Left ventricle myocardium inferior (tissue), 1 donor: ENCODE measurements at regions not wholly inside any gene's neighbourhood (a gene's known extent, or its start where the extent isn't known, plus 50 kb on each side); places are given as distances from the start of the nearest gene placed in this dataset.

Experiments used
- DNase-seq: peaks from one replicate; pipeline ENCODE4 v3.0.0-alpha.2; 2020
- H3K27ac ChIP-seq: fragments of 200-600 bp; replicated peaks from 2 replicates; pipeline ENCODE4 v1.8.0; 2021
- H3K27me3 ChIP-seq: fragments of 200-600 bp; 2 replicates; pipeline ENCODE4 v1.8.0; 2021; ENCODE audit warnings: low read depth
- H3K36me3 ChIP-seq: fragments of 200-600 bp; 2 replicates; pipeline ENCODE4 v1.8.0; 2021
- H3K4me1 ChIP-seq: fragments of 200-600 bp; 2 replicates; pipeline ENCODE4 v1.8.0; 2021
- H3K4me3 ChIP-seq: fragments of 200-600 bp; 2 replicates; pipeline ENCODE4 v1.8.0; 2021; ENCODE audit warnings: mild to moderate bottlenecking, moderate library complexity
- H3K9me3 ChIP-seq: fragments of 200-600 bp; replicated peaks from 2 replicates; pipeline ENCODE4 v1.8.0; 2021
- intact Hi-C: fragments of 100-400 bp; cut with micrococcal nuclease; formaldehyde crosslinking; loops from one replicate; pipeline ENCODE4 v1.11.0; 2022
- TF ChIP-seq, protein P1 (sequence below): fragments of 200-600 bp; IDR thresholded peaks from 2 replicates; pipeline ENCODE4 v1.8.0; 2021; ENCODE audit warnings: antibody characterized with exemption, mild to moderate bottlenecking, borderline replicate concordance
- donor health status: DM: no; HTN: yes; CAD: no; lungs with severe emphysema.

DNA sequence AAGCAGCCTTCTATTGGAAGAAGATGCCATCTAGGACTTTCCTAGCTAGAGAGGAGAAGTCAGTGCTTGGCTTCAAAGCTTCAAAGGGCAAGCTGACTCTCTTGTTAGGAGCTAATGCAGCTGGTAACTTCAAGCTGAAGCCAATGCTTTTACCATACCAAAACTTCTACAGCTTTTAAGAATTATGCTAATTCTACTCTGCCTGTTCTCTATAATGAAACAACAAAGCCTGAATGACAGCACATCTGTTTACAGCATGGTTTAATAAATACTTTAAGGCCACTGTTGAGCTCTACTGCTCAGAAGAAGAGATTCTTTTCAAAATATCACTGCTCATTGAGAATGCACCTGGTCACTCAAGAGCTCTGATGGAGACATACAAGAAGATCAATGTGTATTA lies 951.9 kb upstream of the LRRN3 start:
- TF ChIP-seq, protein P1, sequence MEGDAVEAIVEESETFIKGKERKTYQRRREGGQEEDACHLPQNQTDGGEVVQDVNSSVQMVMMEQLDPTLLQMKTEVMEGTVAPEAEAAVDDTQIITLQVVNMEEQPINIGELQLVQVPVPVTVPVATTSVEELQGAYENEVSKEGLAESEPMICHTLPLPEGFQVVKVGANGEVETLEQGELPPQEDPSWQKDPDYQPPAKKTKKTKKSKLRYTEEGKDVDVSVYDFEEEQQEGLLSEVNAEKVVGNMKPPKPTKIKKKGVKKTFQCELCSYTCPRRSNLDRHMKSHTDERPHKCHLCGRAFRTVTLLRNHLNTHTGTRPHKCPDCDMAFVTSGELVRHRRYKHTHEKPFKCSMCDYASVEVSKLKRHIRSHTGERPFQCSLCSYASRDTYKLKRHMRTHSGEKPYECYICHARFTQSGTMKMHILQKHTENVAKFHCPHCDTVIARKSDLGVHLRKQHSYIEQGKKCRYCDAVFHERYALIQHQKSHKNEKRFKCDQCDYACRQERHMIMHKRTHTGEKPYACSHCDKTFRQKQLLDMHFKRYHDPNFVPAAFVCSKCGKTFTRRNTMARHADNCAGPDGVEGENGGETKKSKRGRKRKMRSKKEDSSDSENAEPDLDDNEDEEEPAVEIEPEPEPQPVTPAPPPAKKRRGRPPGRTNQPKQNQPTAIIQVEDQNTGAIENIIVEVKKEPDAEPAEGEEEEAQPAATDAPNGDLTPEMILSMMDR, result no peak
- DNase-seq, result no peak
- intact Hi-C loops, result no loop called here

DNA sequence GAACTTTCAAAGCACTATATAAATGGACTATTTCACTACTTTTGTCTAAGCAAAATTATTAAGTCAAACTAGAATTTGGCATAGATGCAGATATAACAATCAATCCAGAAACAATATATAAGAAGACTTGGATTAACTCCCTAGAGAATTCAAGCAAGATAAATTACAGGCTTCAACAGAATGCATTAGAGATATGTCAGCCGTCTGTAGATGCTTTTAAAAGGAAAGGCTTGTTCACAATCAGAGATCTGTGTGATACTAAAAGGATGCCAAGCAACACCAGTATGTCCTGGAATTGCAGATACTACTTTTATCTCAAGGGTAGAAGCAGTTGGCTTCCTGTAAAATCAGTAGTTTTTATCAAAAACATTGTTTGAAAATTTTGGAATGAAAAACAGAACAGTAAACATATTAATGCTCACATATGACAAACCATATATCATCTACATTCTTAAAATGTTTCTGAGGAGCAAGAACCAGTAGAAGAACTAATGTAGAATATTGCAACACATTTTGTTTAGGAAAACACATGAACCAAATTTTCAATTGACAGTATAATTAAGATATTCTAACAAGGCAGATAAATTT lies 947.9 kb upstream of the LRRN3 start:
- TF ChIP-seq, protein P1, result no peak
- Histone ChIP-seq H3K9me3 (peaks cover 19% of the 10 kb centered on the region), H3K27me3 (no peaks in the 10 kb centered on the region), H3K4me3 (no peak overlapping the region), H3K27ac (no peak overlapping the region), H3K4me1 (no peaks in the 10 kb centered on the region), H3K36me3 (no peaks in the 10 kb centered on the region)
- intact Hi-C loops, result no loop called here
- DNase-seq, result no peak

More for the DNA sequence above, 951.9 kb upstream of the LRRN3 start:
- Histone ChIP-seq H3K27ac (no peak overlapping the region), H3K36me3 (no peaks in the 10 kb centered on the region), H3K4me1 (no peaks in the 10 kb centered on the region), H3K27me3 (no peaks in the 10 kb centered on the region), H3K4me3 (no peak overlapping the region), H3K9me3 (peaks cover 2% of the 10 kb centered on the region)

DNA sequence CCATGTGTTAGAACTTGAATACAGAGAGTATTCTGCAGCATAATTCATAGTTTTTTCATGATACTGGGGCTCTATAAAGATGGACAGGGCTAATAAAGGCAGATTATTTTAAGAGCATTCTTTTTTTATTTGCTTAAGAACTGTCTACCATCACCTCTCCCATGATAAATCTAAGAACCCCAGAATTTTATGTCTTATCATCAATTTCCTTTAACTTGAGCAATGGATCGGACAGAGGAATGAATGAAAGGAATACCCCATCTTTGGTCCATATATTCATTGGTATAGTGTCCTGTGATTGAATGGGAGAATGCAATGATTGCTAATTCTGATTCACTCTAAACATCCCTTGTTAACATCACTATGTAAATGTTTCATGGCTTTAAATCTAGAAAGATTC lies 946.3 kb upstream of the LRRN3 start:
- Histone ChIP-seq H3K27me3 (no peaks in the 10 kb centered on the region), H3K36me3 (no peaks in the 10 kb centered on the region), H3K27ac (no peak overlapping the region), H3K4me3 (no peak overlapping the region), H3K4me1 (no peaks in the 10 kb centered on the region), H3K9me3 (peaks cover 27% of the 10 kb centered on the region)
- intact Hi-C loops, result no loop called here
- TF ChIP-seq, protein P1, result no peak
- DNase-seq, result no peak

DNA sequence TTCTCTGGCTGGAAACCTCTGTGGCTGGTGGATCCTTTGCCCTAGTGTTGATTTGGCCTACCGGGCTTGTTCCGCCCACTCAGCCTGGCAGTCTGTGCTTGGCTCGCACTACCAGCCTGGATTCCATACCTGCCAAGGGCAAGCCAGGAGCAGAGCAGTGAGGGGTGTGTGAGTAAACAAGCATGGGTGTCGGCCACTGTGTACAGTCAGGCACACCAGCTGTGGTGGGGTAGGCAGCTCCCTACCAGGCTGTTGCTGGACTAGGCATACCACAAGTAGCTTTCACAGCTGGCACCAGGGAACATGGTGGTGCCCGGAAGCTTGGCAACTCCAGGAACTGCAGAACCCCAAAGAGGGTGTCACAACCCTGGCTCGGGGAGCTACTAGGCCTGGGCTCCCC lies 942.9 kb upstream of the LRRN3 start:
- Histone ChIP-seq H3K4me3 (no peak overlapping the region), H3K9me3 (peaks cover 27% of the 10 kb centered on the region)
- intact Hi-C loops, result no loop called here

DNA sequence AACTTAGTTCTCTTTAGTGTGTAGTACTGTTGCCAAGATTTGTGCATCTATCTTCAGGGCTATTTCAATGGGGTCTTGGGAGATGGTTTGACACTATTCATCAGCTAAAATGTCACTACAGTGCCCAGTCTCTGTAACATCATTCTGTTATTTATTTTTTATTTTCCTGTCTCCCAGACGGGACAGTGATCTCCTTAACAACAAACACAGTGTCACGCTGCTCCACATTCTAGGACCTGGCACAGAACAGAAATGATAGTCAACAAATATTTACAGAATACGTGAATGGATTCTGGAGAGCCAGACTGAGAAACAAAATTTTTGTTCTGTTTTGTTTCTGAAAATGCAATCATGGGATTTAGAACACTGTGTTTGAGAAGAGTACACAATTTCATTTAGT lies 937.7 kb upstream of the LRRN3 start:
- no peak for DNase-seq
- intact Hi-C loops, result no loop called here
- no peak overlapping the region for H3K4me3 ChIP-seq
- no peaks in the 10 kb centered on the region for H3K4me1 ChIP-seq
- no peaks in the 10 kb centered on the region for H3K27me3 ChIP-seq
- H3K27ac ChIP-seq, result no peak overlapping the region
- no peaks in the 10 kb centered on the region for H3K36me3 ChIP-seq
- TF ChIP-seq, protein P1, result no peak
- peaks cover 6% of the 10 kb centered on the region for H3K9me3 ChIP-seq

More for the DNA sequence above, 942.9 kb upstream of the LRRN3 start:
- TF ChIP-seq, protein P1, result no peak
- H3K27ac ChIP-seq, result no peak overlapping the region
- DNase-seq, result no peak
- no peaks in the 10 kb centered on the region for H3K27me3 ChIP-seq
- no peaks in the 10 kb centered on the region for H3K36me3 ChIP-seq
- H3K4me1 ChIP-seq, result no peaks in the 10 kb centered on the region
